Esophagus squamous epithelium (tissue), 5 donors: ENCODE measurements at regions not wholly inside any gene's neighbourhood (a gene's known extent, or its start where the extent isn't known, plus 50 kb on each side); places are given as distances from the start of the nearest gene placed in this dataset.

Experiments used
- DNase-seq: peaks from one replicate; lab custom pipeline; 2025; lab: John Stamatoyannopoulos, UW
- H3K27ac ChIP-seq, 4 donors: fragments of 200-600 bp; sonication (generic); one replicate each; pipeline ENCODE4 v1.5.1; 2016 to 2019; ENCODE audit warnings: mild to moderate bottlenecking in 1 of 4
- H3K27me3 ChIP-seq, 4 donors: fragments of 200-600 bp; sonication (generic); 1 replicate in 3 of 4; 2 replicates in 1 of 4; pipeline versions ENCODE4 v1.5.1 to v1.6.0; 2017 to 2021; ENCODE audit warnings: antibody characterized with exemption in 1 of 4
- H3K36me3 ChIP-seq, 3 donors: fragments of 200-600 bp; sonication (generic); one replicate each; pipeline ENCODE4 v1.5.1; 2016 to 2019
- H3K4me1 ChIP-seq, 3 donors: fragments of 200-600 bp; sonication (generic); one replicate each; pipeline ENCODE4 v1.5.1; 2017 to 2019
- H3K4me3 ChIP-seq, 4 donors: fragments of 200-600 bp; sonication (generic); 1 replicate in 3 of 4; 2 replicates in 1 of 4; pipeline ENCODE4 v1.5.1; 2016 to 2019; ENCODE audit warnings: mild to moderate bottlenecking in 2 of 4, moderate library complexity in 1 of 4
- H3K9me3 ChIP-seq, 3 donors: fragments of 200-600 bp; sonication (generic); one replicate each; pipeline ENCODE4 v1.5.1; 2016 to 2019
- CTCF ChIP-seq, 6 experiments: fragments of 450-650 bp in 4 of 6; fragments of 200-600 bp in 2 of 6; sonication (generic) in 2 of 6; IDR thresholded peaks; one replicate each; pipeline ENCODE4 v1.5.1; 2016 to 2019; ENCODE audit warnings: antibody characterized with exemption in 6 of 6, mild to moderate bottlenecking in 4 of 6, moderate library complexity in 4 of 6
- POLR2A ChIP-seq, 4 donors: fragments of 450-650 bp; IDR thresholded peaks; one replicate each; pipeline ENCODE4 v1.6.1; 2017; ENCODE audit warnings: antibody characterized with exemption in 4 of 4, mild to moderate bottlenecking in 4 of 4, moderate library complexity in 3 of 4
- WGBS, 2 donors: methylation state at CpG; one replicate each; pipeline ENCODE4 v1.1.5; 2018; 5-methylcytosine and 5-hydroxymethylcytosine counted together
- intact Hi-C: fragments of 100-400 bp; cut with DNase I; formaldehyde crosslinking; loops from one replicate; pipeline ENCODE4 v1.15.0; 2022
- donor health status: DM: yes; HTN: yes; CAD: no.

- TF ChIP-seq CTCF (IDR thresholded peaks at IDR 0.05): no peak
- no peak for TF ChIP-seq POLR2A (IDR thresholded peaks at IDR 0.05)
- WGBS, 2 donors: 79 to 80% methylated on average over 3 of the region's 3 CpGs
Observed at GRCh38 chr5:81866994-81867393, 104.8 kb upstream of the ATG10 start.

GRCh38 chr5:81860778-81861177 lies 109.9 kb upstream of the SSBP2 start:
- WGBS, 2 donors: 89 to 91% methylated on average over 1 of the region's 1 CpG
- no peak for TF ChIP-seq POLR2A (IDR thresholded peaks at IDR 0.05)
- Histone ChIP-seq H3K4me1 (peaks cover 11 to 40% (median 13%) of the 10 kb centered on the region in 3 donors), H3K9me3 (no peaks in the 10 kb centered on the region), H3K27me3 (no peaks in the 10 kb centered on the region), H3K27ac (no peak overlapping the region), H3K36me3 (no peaks in the 10 kb centered on the region), H3K4me3 (no peak overlapping the region)
- intact Hi-C loops: no loop called here
- no peak for DNase-seq

More at GRCh38 chr5:81866994-81867393, 104.8 kb upstream of the ATG10 start:
- H3K4me1 ChIP-seq: peaks cover 0 to 13% (median 0%) of the 10 kb centered on the region in 3 donors
- intact Hi-C loops: no loop called here
- H3K36me3 ChIP-seq: no peaks in the 10 kb centered on the region
- no peak for DNase-seq
- no peaks in the 10 kb centered on the region for H3K27me3 ChIP-seq
- no peak overlapping the region for H3K27ac ChIP-seq
- no peaks in the 10 kb centered on the region for H3K9me3 ChIP-seq
- H3K4me3 ChIP-seq: no peak overlapping the region

- Histone ChIP-seq H3K4me1 (peaks cover 14 to 46% (median 18%) of the 10 kb centered on the region in 3 donors), H3K9me3 (no peaks in the 10 kb centered on the region), H3K36me3 (no peaks in the 10 kb centered on the region), H3K27ac (no peak overlapping the region), H3K27me3 (no peaks in the 10 kb centered on the region), H3K4me3 (no peak overlapping the region)
- TF ChIP-seq POLR2A (IDR thresholded peaks at IDR 0.05) (no peak), CTCF (IDR thresholded peaks at IDR 0.05) (no peak)
- WGBS, 2 donors: 92 to 98% methylated on average over 6 of the region's 6 CpGs
- no peak for DNase-seq
- intact Hi-C loops: no loop called here
Observed at GRCh38 chr5:81859624-81860023, 108.7 kb upstream of the SSBP2 start.

- TF ChIP-seq POLR2A (IDR thresholded peaks at IDR 0.05) (no peak), CTCF (IDR thresholded peaks at IDR 0.05) (peak in 5 of 6 experiments; percentile 5 to 48 (median 29))
- 31 to 51% methylated on average over 13 of the region's 14 CpGs for WGBS, 2 donors
- H3K27me3 ChIP-seq: no peaks in the 10 kb centered on the region
- no peak for DNase-seq
- H3K4me3 ChIP-seq: peak overlapping the region in 2 of 4 donors; percentile 8 to 14
- intact Hi-C loops: no loop called here
- H3K9me3 ChIP-seq: no peaks in the 10 kb centered on the region
- peaks cover 23 to 62% (median 24%) of the 10 kb centered on the region in 3 donors for H3K4me1 ChIP-seq
- H3K36me3 ChIP-seq: no peaks in the 10 kb centered on the region
- peak overlapping the region; percentile 51 to 75 (median 62) for H3K27ac ChIP-seq
Observed at GRCh38 chr5:81856948-81857928, 106.3 kb upstream of the SSBP2 start.

- intact Hi-C loops: no loop called here
- DNase-seq: no peak
- Histone ChIP-seq H3K36me3 (no peaks in the 10 kb centered on the region), H3K27ac (peak overlapping the region in 3 of 4 donors; percentile 25 to 68 (median 67)), H3K4me3 (no peak overlapping the region), H3K4me1 (peaks cover 31 to 76% (median 32%) of the 10 kb centered on the region in 3 donors), H3K9me3 (no peaks in the 10 kb centered on the region), H3K27me3 (no peaks in the 10 kb centered on the region)
- 31 to 38% methylated on average over 2 of the region's 2 CpGs for WGBS, 2 donors
- TF ChIP-seq CTCF (IDR thresholded peaks at IDR 0.05): no peak
Observed at GRCh38 chr5:81855591-81855990, 104.7 kb upstream of the SSBP2 start.
